K562 (cell line): ENCODE measurements at regions not wholly inside any gene's neighbourhood (a gene's known extent, or its start where the extent isn't known, plus 50 kb on each side); places are given as distances from the start of the nearest gene placed in this dataset.
A peak's percentile ranks its signal among the peaks of the same experiment; 100 is the strongest.

Experiments used
- ATAC-seq: fragments of 200-7000 bp; cut with Tn5 transposase; 3 replicates; pipeline ENCODE4 v1.9.1; 2020; ENCODE audit warnings: moderate library complexity
- BruUV-seq: library from RNA; stranded (reverse); fragments of 400-500 nt; replicated peaks from 2 replicates; lab custom pipeline; 2021; lab: Mats Ljungman, UMichigan
- CTCF ChIA-PET: fragments of 300-600 bp; formaldehyde crosslinking; extraction: SDS; loops from one replicate; lab custom pipeline; 2021; ENCODE audit warnings: low intra/inter-chr PET ratio; lab: Yijun Ruan, JAX
- POLR2A ChIA-PET: fragments of 300-600, 350-650 bp; sonication (Branson Sonifier 250); formaldehyde crosslinking; extraction: SDS; loops from one replicate; lab custom pipeline; 2021; ENCODE audit warnings: antibody characterized with exemption, inconsistent platforms; lab: Yijun Ruan, JAX
- DNase-seq, 4 experiments: peaks; one replicate each; pipeline versions ENCODE4 v3.0.0 to v3.0.0-alpha.2; 2011 to 2018; ENCODE audit warnings: low spot score in 3 of 4, mixed read lengths in 3 of 4; ENCODE audit errors: extremely low read depth in 1 of 4
- FAIRE-seq: peaks from 2 replicates; lab custom pipeline; 2011; peaks lifted over from hg19 to GRCh38; lab: Jason Lieb, UNC
- H2AFZ ChIP-seq: 2 replicates; pipeline ENCODE4 v1.6.0; 2011; ENCODE audit warnings: low read depth, low read length, control low read depth, inconsistent platforms
- H3K27ac ChIP-seq: fragments of 200-600 bp; 3 replicates; pipeline ENCODE4 v1.8.0; 2011; ENCODE audit warnings: low read depth, mild to moderate bottlenecking, control low read depth, inconsistent platforms, low read length, moderate library complexity, mixed read lengths; ENCODE audit errors: extremely low read depth
- H3K27me3 ChIP-seq, 2 experiments: fragments of 300-600 bp in 1 of 2; 2 replicates in 1 of 2; 3 replicates in 1 of 2; pipeline versions ENCODE4 v1.6.0 to v1.8.0; 2011; ENCODE audit warnings: inconsistent platforms in 2 of 2, low read length in 2 of 2, mild to moderate bottlenecking in 1 of 2, mixed read lengths in 1 of 2, moderate library complexity in 1 of 2; ENCODE audit not compliant: control insufficient read depth in 2 of 2, insufficient read depth in 2 of 2
- H3K36me3 ChIP-seq: fragments of 300-600 bp; 3 replicates; pipeline ENCODE4 v1.8.0; 2011; ENCODE audit warnings: mild to moderate bottlenecking, low read length, inconsistent platforms; ENCODE audit not compliant: control insufficient read depth, insufficient read depth
- H3K4me1 ChIP-seq, 2 experiments: fragments of 200-600 bp in 1 of 2; replicated peaks in 1 of 2; 2 replicates in 1 of 2; 3 replicates in 1 of 2; pipeline versions ENCODE4 v1.5.1 to v1.8.0; 2011; ENCODE audit warnings: inconsistent platforms in 2 of 2, low read length in 2 of 2, mild to moderate bottlenecking in 1 of 2, mixed read lengths in 1 of 2, moderate library complexity in 1 of 2; ENCODE audit not compliant: control insufficient read depth in 2 of 2, insufficient read depth in 2 of 2
- H3K4me2 ChIP-seq: 2 replicates; pipeline ENCODE4 v1.6.1; 2011; ENCODE audit warnings: low read length, control low read depth, inconsistent platforms, mixed read lengths; ENCODE audit not compliant: insufficient read depth
- H3K4me3 ChIP-seq: fragments of 200-600 bp; sonication (generic), shearing (Covaris generic); 2 replicates; pipeline ENCODE4 v1.5.1; 2016; ENCODE audit warnings: control low read depth, inconsistent platforms
- H3K79me2 ChIP-seq: fragments of 200-600 bp; 3 replicates; pipeline ENCODE4 v1.8.0; 2011; ENCODE audit warnings: low read length, inconsistent platforms; ENCODE audit not compliant: control insufficient read depth, insufficient read depth
- H3K9ac ChIP-seq, 2 experiments: 2 replicates each; pipeline versions ENCODE4 v1.6.0 to v1.6.1; 2011; ENCODE audit warnings: low read depth in 2 of 2, low read length in 2 of 2, control low read depth in 1 of 2, inconsistent platforms in 1 of 2, mild to moderate bottlenecking in 1 of 2, mixed read lengths in 1 of 2; ENCODE audit not compliant: insufficient read depth in 1 of 2
- H3K9me1 ChIP-seq: one replicate; pipeline ENCODE4 v1.6.0; 2011; ENCODE audit warnings: inconsistent platforms, mild to moderate bottlenecking, low read length, moderate library complexity; ENCODE audit not compliant: control insufficient read depth, insufficient read depth
- H3K9me3 ChIP-seq: replicated peaks from 2 replicates; pipeline ENCODE4 v1.5.1; 2011; ENCODE audit warnings: low read depth, low read length, inconsistent platforms; ENCODE audit not compliant: control insufficient read depth, insufficient read depth
- H4K20me1 ChIP-seq: replicated peaks from 2 replicates; pipeline ENCODE4 v1.6.1; 2011; ENCODE audit warnings: low read length, inconsistent platforms, mixed read lengths; ENCODE audit not compliant: control insufficient read depth, insufficient read depth
- ATF4 ChIP-seq: fragments of 450-650 bp; formaldehyde crosslinking; IDR thresholded peaks from 2 replicates; pipeline ENCODE4 v1.4.0; 2022; ENCODE audit warnings: mild to moderate bottlenecking, moderate library complexity
- BCL6 ChIP-seq: fragments of 250-450 bp; sonication (Bioruptor Pico); IDR thresholded peaks from 2 replicates; pipeline ENCODE4 v1.4.0; 2020
- FOXM1 ChIP-seq, 2 experiments: fragments of 450-650 bp in 1 of 2; sonication (generic) in 1 of 2; formaldehyde crosslinking in 1 of 2; IDR thresholded peaks; 2 replicates each; pipeline versions ENCODE4 v1.6.1 to v1.9.0; 2017 to 2022; ENCODE audit warnings: low read depth in 2 of 2, mild to moderate bottlenecking in 2 of 2, missing genetic modification reagents in 1 of 2, moderate library complexity in 1 of 2
- GATAD2A ChIP-seq: fragments of 450-650 bp; IDR thresholded peaks from 2 replicates; pipeline ENCODE4 v1.6.1; 2017
- LARP7 ChIP-seq: fragments of 450-650 bp; IDR thresholded peaks from 2 replicates; pipeline ENCODE4 v1.6.1; 2016
- MAFG ChIP-seq: fragments of 450-650 bp; conservative IDR thresholded peaks from 2 replicates; pipeline ENCODE4 v1.6.1; 2016; ENCODE audit warnings: missing genetic modification characterization, missing compliant biosample characterization
- MCM3 ChIP-seq: fragments of 450-650 bp; IDR thresholded peaks from 2 replicates; pipeline ENCODE4 v1.6.1; 2016
- MEIS2 ChIP-seq: fragments of 450-650 bp; IDR thresholded peaks from 2 replicates; pipeline ENCODE4 v1.6.1; 2014; ENCODE audit warnings: mild to moderate bottlenecking; ENCODE audit not compliant: partially characterized antibody
- MYC ChIP-seq, 2 experiments: fragments of 250-450 bp in 1 of 2; sonication (Bioruptor Pico) in 1 of 2; IDR thresholded peaks; 2 replicates each; pipeline versions ENCODE4 v1.5.1 to v1.6.1; 2012 to 2021; ENCODE audit warnings: low read depth in 2 of 2, borderline replicate concordance in 1 of 2, improper control_type of control experiment in 1 of 2, low read length in 1 of 2, mild to moderate bottlenecking in 1 of 2, moderate library complexity in 1 of 2
- SMAD2 ChIP-seq: fragments of 150-350 bp; IDR thresholded peaks from 2 replicates; pipeline ENCODE4 v1.6.1; 2014; ENCODE audit warnings: low read depth, mild to moderate bottlenecking, low read length
- SOX6 ChIP-seq: fragments of 450-650 bp; IDR thresholded peaks from 2 replicates; pipeline ENCODE4 v1.6.1; 2014; ENCODE audit warnings: mild to moderate bottlenecking
- STAT5B ChIP-seq: fragments of 250-450 bp; sonication (Bioruptor Pico); IDR thresholded peaks from 2 replicates; pipeline ENCODE4 v1.8.0; 2021; ENCODE audit warnings: mild to moderate bottlenecking, inconsistent platforms
- ZBTB17 ChIP-seq: fragments of 450-650 bp; formaldehyde crosslinking; IDR thresholded peaks from 2 replicates; pipeline ENCODE4 v1.4.0; 2020; ENCODE audit warnings: mild to moderate bottlenecking
- ZBTB2 ChIP-seq: fragments of 450-650 bp; IDR thresholded peaks from 2 replicates; pipeline ENCODE4 v1.6.1; 2016; ENCODE audit warnings: antibody characterized with exemption
- ZBTB26 ChIP-seq: fragments of 450-650 bp; formaldehyde crosslinking; IDR thresholded peaks from 2 replicates; pipeline ENCODE4 v1.4.0; 2022; ENCODE audit warnings: missing genetic modification characterization
- ZNF121 ChIP-seq: sonication (generic); formaldehyde crosslinking; conservative IDR thresholded peaks from 2 replicates; pipeline ENCODE4 v1.8.0; 2022; ENCODE audit warnings: missing genetic modification reagents
- ZNF79 ChIP-seq: fragments of 250-450 bp; sonication (Bioruptor Pico); IDR thresholded peaks from 2 replicates; pipeline ENCODE4 v1.4.0; 2020; ENCODE audit warnings: low read depth, mild to moderate bottlenecking, moderate library complexity
- WGBS: fragments of 100-300 bp; shearing (Covaris generic); methylation state at CpG from one replicate; pipeline ENCODE4 v1.1.6; 2016; ENCODE audit warnings: low coverage, mixed read lengths; ENCODE audit not compliant: insufficient coverage; ENCODE audit errors: missing lambda C conversion rate; 5-methylcytosine and 5-hydroxymethylcytosine counted together
- in situ Hi-C: fragments of 300-500 bp; cut with MboI; formaldehyde crosslinking; loops from 4 replicates; pipeline ENCODE4 v1.15.0; 2018; ENCODE audit warnings: inconsistent platforms, mixed read lengths
- intact Hi-C: fragments of 100-400 bp; cut with micrococcal nuclease; formaldehyde crosslinking; loops from 2 replicates; pipeline ENCODE4 v1.14.2; 2022

GRCh38 chr1:43058056-43058455 lies 99.4 kb upstream of the SLC2A1 start (continued):
- TF ChIP-seq FOXM1 (IDR thresholded peaks at IDR 0.05; ENCODE audit: low read depth), result no peak
- TF ChIP-seq FOXM1 (CRISPR knock-in tag; IDR thresholded peaks at IDR 0.05; ENCODE audit: low read depth), result no peak
- TF ChIP-seq STAT5B, result no peak
- no peak for TF ChIP-seq BCL6 (CRISPR knock-in tag)
- no peak for TF ChIP-seq MYC (IDR thresholded peaks at IDR 0.05; ENCODE audit: low read depth, low read length)
- TF ChIP-seq MYC (CRISPR knock-in tag; IDR thresholded peaks at IDR 0.05; ENCODE audit: borderline replicate concordance, low read depth), result no peak

GRCh38 chr1:43057567-43057966 lies 98.9 kb upstream of the SLC2A1 start:
- Histone ChIP-seq H3K27me3 (peaks cover 0 to 11% of the 10 kb centered on the region in 2 experiments; a peak in 1 of 5 replicates), H3K79me2 (no peaks in the 10 kb centered on the region), H4K20me1 (no peaks in the 10 kb centered on the region), H3K36me3 (no peaks in the 10 kb centered on the region), H3K4me2 (no peak overlapping the region), H3K9ac (no peak overlapping the region), H2AFZ (no peak overlapping the region), H3K27ac (no peak overlapping the region), H3K9me1 (peaks cover 4% of the 10 kb centered on the region), H3K4me3 (no peak overlapping the region), H3K9me3 (no peaks in the 10 kb centered on the region), H3K4me1 (peaks cover 11 to 30% of the 10 kb centered on the region in 2 experiments; a peak in 4 of 5 replicates)
- ChIA-PET CTCF (no interaction called here), POLR2A (interaction anchor here (0.6 to 1.3 kb wide), 5 partner anchors 7 to 375 kb away, joined by 3 read pairs; partner anchors contain the start of gene YBX1)
- intact Hi-C loops (no loop called here), in situ Hi-C loops (no loop called here)
- FAIRE-seq (no peak), DNase-seq (no peak), ATAC-seq (no peak)
- 45% methylated on average over 7 of the region's 7 CpGs for WGBS
- no TSS peak for BruUV-seq
- TF ChIP-seq GATAD2A (peak; percentile 15; the same call in 1 of the 2 replicates), ZNF121 (CRISPR knock-in tag) (no peak), LARP7 (0 out of 2 replicates have a peak, but pooled peaks have one; percentile 28), ZNF79 (CRISPR knock-in tag) (no peak), SMAD2 (no peak), MAFG (tag) (no peak), MCM3 (0 out of 2 replicates have a peak, but pooled peaks have one; percentile 55), SOX6 (no peak), MEIS2 (no peak), ZBTB2 (0 out of 2 replicates have a peak, but pooled peaks have one; percentile 21), ATF4 (CRISPR knock-in tag) (no peak), ZBTB26 (CRISPR knock-in tag) (0 out of 2 replicates have a peak, but pooled peaks have one; percentile 34), ZBTB17 (CRISPR knock-in tag) (no peak)
